Vagina (tissue), 2 donors: ENCODE measurements at regions not wholly inside any gene's neighbourhood (a gene's known extent, or its start where the extent isn't known, plus 50 kb on each side); places are given as distances from the start of the nearest gene placed in this dataset.

Source experiments
- CTCF ChIP-seq, 3 experiments: fragments of 450-650 bp in 2 of 3; fragments of 200-600 bp in 1 of 3; sonication (generic) in 1 of 3; IDR thresholded peaks; one replicate each; pipeline ENCODE4 v1.5.1; 2017 to 2019; ENCODE audit warnings: antibody characterized with exemption in 3 of 3, mild to moderate bottlenecking in 2 of 3, moderate library complexity in 2 of 3
- POLR2A ChIP-seq, 2 donors: fragments of 450-650 bp; IDR thresholded peaks; one replicate each; pipeline ENCODE4 v1.6.1; 2017; ENCODE audit warnings: antibody characterized with exemption in 2 of 2, mild to moderate bottlenecking in 2 of 2, moderate library complexity in 2 of 2
- POLR2AphosphoS5 ChIP-seq, 2 donors: sonication (generic); formaldehyde crosslinking; IDR thresholded peaks; one replicate each; pipeline ENCODE4 v1.9.0; 2017; ENCODE audit warnings: antibody characterized with exemption in 2 of 2, mild to moderate bottlenecking in 2 of 2, low read depth in 1 of 2; ENCODE audit not compliant: insufficient read depth in 1 of 2

GRCh38 chr11:42054351-42054900 is 595.0 kb upstream of the LRRC4C start:
- TF ChIP-seq POLR2AphosphoS5 (IDR thresholded peaks at IDR 0.05; ENCODE audit: insufficient read depth in 1 of 2, low read depth in 1 of 2) (no peak), CTCF (IDR thresholded peaks at IDR 0.05) (no peak), POLR2A (IDR thresholded peaks at IDR 0.05) (no peak)
